ENCODE measurements at regions not wholly inside any gene's neighbourhood (a gene's known extent, or its start where the extent isn't known, plus 50 kb on each side); places are given as distances from the start of the nearest gene placed in this dataset.

DNA sequence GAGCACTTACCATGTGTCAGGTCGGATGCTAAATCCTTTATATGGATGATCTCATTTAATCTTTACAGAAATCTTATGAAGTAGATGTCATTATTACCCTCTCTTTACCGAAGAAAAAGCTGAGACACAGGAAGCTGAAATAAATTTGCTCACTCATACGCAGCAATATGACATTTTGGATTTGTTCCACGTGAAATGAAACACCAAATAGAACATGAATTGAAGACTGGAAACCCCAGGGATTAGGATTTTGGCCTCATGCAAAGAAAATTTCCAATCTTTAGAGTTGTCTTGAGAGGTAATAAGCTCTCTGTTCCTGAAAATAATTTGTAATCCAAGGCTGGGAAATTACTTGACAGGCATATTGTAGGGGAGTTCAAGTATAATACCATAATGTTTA is 354.4 kb upstream of the CLNK start:
- Mint-ChIP-seq H3K27me3 (no peaks in the 10 kb centered on the region), H3K36me3 (ENCODE audit: low read depth) (no peaks in the 10 kb centered on the region), H3K4me1 (no peaks in the 10 kb centered on the region), H3K9me3 (no peaks in the 10 kb centered on the region), H3K27ac (no peak overlapping the region), H3K4me3 (no peak overlapping the region)
- ChIA-PET CTCF (no interaction called here), POLR2A (no interaction called here)
- no peak for DNase-seq

DNA sequence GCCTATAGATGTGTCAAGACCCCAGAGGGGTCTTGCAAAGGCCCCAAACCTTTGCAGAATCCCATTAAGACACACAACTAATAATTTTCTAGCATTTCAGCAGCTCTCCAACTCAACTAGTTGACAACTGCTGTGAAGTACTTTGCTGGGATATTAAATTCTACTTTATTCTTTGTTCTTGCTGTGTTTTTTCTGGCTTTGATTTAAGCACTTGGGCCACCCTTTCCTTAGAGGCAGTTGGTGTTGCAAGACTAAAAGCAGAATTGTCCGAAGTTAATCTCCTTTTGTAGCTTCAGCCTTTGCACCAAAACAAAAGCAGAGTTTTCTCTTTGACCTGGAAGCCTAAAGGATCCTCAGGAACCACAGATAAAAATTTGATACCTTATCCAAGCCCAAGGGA is 353.1 kb upstream of the CLNK start:
- no peaks in the 10 kb centered on the region for H3K9me3 Mint-ChIP-seq
- CTCF ChIA-PET: no interaction called here
- no peaks in the 10 kb centered on the region for H3K4me1 Mint-ChIP-seq
- POLR2A ChIA-PET: no interaction called here
- H3K36me3 Mint-ChIP-seq (ENCODE audit: low read depth): no peaks in the 10 kb centered on the region
- no peak overlapping the region for H3K4me3 Mint-ChIP-seq
- no peak overlapping the region for H3K27ac Mint-ChIP-seq
- no peak for DNase-seq
- H3K27me3 Mint-ChIP-seq: no peaks in the 10 kb centered on the region

DNA sequence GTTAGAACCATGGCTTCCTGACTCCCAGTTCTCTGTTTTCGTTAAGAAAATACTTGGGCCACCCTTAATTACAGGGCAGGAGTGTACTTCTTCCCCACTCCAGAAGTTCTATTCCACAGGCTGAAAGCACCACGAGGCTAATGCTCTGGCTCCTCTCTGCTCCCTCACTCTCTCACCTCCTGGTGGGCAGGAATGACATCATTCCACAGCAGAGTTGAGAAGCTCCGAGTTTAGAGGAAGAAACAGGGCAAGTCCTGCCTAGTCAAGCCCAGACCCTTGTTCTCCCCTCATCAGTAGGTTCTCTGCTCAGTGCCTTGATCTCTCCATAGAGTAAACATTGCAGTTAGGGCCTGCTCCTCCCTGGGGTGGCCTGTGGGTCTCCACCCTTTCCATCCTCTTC is 343.8 kb upstream of the CLNK start:
- POLR2A ChIA-PET: no interaction called here
- no peaks in the 10 kb centered on the region for H3K4me1 Mint-ChIP-seq
- no peaks in the 10 kb centered on the region for H3K36me3 Mint-ChIP-seq (ENCODE audit: low read depth)
- H3K4me3 Mint-ChIP-seq: no peak overlapping the region
- peaks cover 7% of the 10 kb centered on the region for H3K9me3 Mint-ChIP-seq
- H3K27ac Mint-ChIP-seq: no peak overlapping the region
- CTCF ChIA-PET: no interaction called here
- no peaks in the 10 kb centered on the region for H3K27me3 Mint-ChIP-seq
- no peak for DNase-seq

DNA sequence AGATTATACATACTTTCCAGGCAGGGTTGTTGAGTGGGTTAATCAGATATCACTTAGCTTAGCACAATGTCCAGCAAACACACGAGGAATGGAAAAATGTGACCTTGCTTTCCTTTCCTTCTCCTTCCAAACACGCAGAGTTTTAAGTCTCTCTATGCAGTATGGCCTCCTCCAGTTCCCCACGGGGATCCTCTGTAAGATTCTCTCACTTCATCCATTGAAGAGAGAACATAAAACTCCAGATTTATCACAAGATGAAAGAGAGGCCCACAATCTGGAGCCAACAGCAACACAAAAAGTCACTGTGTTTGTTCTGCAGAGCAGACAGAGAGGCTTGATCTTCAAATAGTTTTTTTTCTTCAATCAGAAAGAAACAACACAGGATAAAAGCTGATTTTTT is 336.8 kb upstream of the CLNK start:
- no peaks in the 10 kb centered on the region for H3K9me3 Mint-ChIP-seq

DNA sequence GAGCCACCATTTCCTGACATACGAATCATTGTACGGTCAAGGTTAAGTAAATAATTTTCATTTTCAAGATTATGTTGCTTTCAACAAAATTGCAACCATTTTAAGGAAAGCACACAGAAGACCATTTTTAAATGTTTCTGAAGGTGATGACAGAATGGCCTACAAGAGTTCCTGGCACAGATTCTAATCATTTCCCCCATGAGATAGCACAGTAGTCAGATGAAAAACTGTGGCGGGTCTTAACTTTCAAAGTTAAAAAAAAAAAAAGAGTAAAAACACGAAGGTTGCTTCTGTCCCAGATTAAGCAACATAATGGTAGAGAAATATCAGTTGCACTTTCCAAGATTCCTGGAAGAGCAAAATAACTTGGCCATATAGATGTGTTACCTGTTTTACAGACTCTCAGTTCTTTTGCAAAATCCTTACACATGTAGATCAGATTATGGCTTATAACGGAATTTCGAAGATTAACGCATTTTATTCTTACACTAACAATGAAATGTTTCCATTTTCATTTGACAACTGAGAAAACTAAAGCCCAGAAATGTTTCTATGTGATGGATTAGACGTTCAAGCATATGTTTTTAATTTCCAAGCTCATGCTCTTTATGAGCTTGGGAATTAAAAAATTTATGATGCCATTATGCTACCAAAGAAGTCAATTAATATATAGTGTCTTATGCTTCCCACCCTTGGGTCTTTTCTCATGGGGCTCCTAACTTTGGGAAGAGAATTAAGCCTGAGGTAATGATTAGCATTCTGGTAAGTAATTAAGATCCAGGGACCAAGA is 335.1 kb upstream of the CLNK start:
- DNase-seq: no peak
- Mint-ChIP-seq H3K27ac (no peak overlapping the region), H3K9me3 (no peaks in the 10 kb centered on the region), H3K4me1 (no peaks in the 10 kb centered on the region), H3K36me3 (ENCODE audit: low read depth) (no peaks in the 10 kb centered on the region), H3K4me3 (no peak overlapping the region), H3K27me3 (no peaks in the 10 kb centered on the region)
- CTCF ChIA-PET: no interaction called here
- POLR2A ChIA-PET: no interaction called here

More for the DNA sequence above, 336.8 kb upstream of the CLNK start:
- CTCF ChIA-PET: no interaction called here
- Mint-ChIP-seq H3K4me3 (no peak overlapping the region), H3K27me3 (no peaks in the 10 kb centered on the region), H3K36me3 (ENCODE audit: low read depth) (no peaks in the 10 kb centered on the region), H3K27ac (no peak overlapping the region), H3K4me1 (no peaks in the 10 kb centered on the region)
- no peak for DNase-seq
- POLR2A ChIA-PET: no interaction called here

DNA sequence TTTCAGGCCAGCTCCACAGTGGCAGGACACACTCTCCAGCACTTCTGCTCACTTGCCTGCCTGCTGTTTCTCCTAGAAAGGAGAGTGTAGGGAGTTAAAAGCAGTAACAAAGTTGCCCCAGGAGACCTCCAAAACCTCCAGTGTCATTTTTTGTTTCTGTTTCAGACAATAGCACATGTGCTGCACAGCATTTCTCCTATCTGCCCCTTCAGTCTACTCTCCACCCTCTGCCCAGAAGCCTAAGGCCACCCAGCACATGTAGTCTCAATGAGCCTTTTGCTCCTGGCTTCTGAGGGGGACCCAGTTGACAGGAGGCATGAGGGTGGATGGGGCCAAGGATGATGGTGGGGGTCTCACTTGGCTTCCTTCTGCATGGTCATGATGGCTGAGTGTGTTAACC is 329.6 kb upstream of the CLNK start:
- ChIA-PET CTCF (no interaction called here), POLR2A (no interaction called here)
- H3K36me3 Mint-ChIP-seq (ENCODE audit: low read depth): no peaks in the 10 kb centered on the region
- H3K27me3 Mint-ChIP-seq: no peaks in the 10 kb centered on the region
- no peak overlapping the region for H3K4me3 Mint-ChIP-seq
- no peaks in the 10 kb centered on the region for H3K4me1 Mint-ChIP-seq
- DNase-seq: no peak
- no peak overlapping the region for H3K27ac Mint-ChIP-seq
- no peaks in the 10 kb centered on the region for H3K9me3 Mint-ChIP-seq

DNA sequence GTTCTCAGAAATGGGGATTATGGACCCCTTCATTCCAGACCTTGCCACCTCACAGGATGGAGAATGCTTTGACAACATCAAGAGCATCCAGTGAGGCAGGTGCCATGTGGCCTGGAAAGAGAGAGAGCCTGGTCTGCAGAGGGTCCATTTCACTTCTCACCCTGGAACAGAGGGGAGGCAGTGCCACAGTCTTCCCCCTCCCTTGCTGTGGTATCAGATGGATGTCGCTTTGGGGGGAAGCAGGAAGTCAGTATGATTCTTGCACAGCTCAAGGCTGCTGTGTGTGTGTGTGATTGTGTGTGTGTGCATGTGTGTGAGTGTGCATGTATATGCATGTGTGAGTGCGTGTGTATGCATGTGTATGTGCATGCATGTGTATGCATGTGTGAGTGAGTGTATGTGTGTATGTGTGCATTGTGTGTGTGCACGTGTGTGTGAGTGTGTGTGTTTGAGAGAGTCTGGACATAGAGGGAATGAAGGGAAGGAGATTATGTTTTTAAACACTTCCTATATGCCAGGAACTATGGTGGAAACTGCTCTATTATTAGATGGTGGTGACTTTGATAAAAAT is 328.6 kb upstream of the CLNK start:
- H3K9me3 Mint-ChIP-seq: no peaks in the 10 kb centered on the region
- DNase-seq: no peak
- POLR2A ChIA-PET: no interaction called here
- no peak overlapping the region for H3K27ac Mint-ChIP-seq
- H3K4me3 Mint-ChIP-seq: no peak overlapping the region
- CTCF ChIA-PET: no interaction called here
- no peaks in the 10 kb centered on the region for H3K36me3 Mint-ChIP-seq (ENCODE audit: low read depth)
- H3K27me3 Mint-ChIP-seq: no peaks in the 10 kb centered on the region
- H3K4me1 Mint-ChIP-seq: no peaks in the 10 kb centered on the region

DNA sequence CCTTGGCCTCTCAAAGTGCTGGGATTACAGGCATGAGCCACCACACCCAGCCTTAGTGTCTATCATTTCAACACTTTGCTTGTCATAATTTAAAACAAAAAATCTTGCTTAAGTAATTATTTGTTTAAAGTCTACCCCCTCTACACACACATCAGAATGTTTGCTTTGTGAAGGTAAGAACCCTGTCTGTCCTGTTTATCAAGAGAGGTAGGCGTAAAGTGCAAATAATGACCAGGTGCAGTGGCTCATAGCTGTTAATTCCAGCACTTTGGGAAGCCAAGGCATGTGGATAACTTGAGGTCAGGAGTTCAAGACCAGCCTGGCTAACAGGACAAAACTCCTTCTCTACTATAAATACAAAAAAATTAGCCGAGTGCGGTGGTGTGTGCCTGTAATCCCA is 326.7 kb upstream of the CLNK start:
- no peak overlapping the region for H3K4me3 Mint-ChIP-seq
- no peaks in the 10 kb centered on the region for H3K9me3 Mint-ChIP-seq
- no peak overlapping the region for H3K27ac Mint-ChIP-seq
- POLR2A ChIA-PET: no interaction called here
- CTCF ChIA-PET: no interaction called here
- H3K27me3 Mint-ChIP-seq: no peaks in the 10 kb centered on the region
- H3K36me3 Mint-ChIP-seq (ENCODE audit: low read depth): no peaks in the 10 kb centered on the region
- no peaks in the 10 kb centered on the region for H3K4me1 Mint-ChIP-seq
- no peak for DNase-seq

DNA sequence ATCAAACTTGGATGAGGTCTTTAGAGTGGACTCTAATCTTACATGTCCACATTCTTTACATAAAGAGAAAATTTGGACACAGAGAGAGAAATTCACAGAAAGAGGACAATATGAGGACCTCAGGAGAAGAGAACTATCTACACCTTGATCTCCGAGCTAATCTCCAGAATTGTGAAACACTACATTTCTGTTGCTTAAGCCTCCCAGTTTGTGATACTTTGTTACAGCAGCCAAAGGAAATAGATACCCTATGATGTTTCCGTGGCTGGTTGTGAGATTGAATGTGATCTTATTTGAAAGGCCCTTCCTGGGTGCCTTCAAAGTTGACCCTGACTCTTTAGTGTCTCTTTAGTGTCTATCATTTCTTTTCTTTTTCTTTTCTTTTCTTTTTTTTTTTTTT is 326.1 kb upstream of the CLNK start:
- ChIA-PET POLR2A (no interaction called here), CTCF (no interaction called here)
- no peak overlapping the region for H3K4me3 Mint-ChIP-seq
- DNase-seq: no peak
- H3K27me3 Mint-ChIP-seq: no peaks in the 10 kb centered on the region
- H3K4me1 Mint-ChIP-seq: no peaks in the 10 kb centered on the region
- no peaks in the 10 kb centered on the region for H3K36me3 Mint-ChIP-seq (ENCODE audit: low read depth)
- H3K9me3 Mint-ChIP-seq: no peaks in the 10 kb centered on the region
- H3K27ac Mint-ChIP-seq: no peak overlapping the region

DNA sequence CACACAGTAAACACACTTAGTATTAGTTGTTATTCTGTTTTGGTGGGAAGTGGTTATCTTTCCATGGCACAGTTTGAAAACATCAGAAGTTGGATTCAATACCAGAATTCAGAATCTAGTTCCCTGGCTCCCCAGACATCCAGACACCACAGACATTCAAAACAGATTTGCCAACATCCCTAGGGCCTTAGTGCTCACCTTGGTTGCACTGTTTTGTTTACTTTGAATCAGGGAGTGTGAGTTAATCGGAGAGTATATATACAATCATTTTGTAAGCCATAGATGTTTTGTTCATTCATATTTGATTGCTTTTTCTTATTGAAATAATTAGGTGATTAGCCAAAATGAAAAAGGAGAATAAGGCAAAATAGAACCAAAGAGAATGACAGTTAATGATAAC is 324.7 kb upstream of the CLNK start:
- ChIA-PET POLR2A (no interaction called here), CTCF (no interaction called here)
- H3K4me1 Mint-ChIP-seq: peaks cover 2% of the 10 kb centered on the region
- H3K9me3 Mint-ChIP-seq: no peaks in the 10 kb centered on the region
- no peak overlapping the region for H3K4me3 Mint-ChIP-seq
- H3K27me3 Mint-ChIP-seq: no peaks in the 10 kb centered on the region
- no peak overlapping the region for H3K27ac Mint-ChIP-seq
- DNase-seq: no peak
- H3K36me3 Mint-ChIP-seq (ENCODE audit: low read depth): no peaks in the 10 kb centered on the region

DNA sequence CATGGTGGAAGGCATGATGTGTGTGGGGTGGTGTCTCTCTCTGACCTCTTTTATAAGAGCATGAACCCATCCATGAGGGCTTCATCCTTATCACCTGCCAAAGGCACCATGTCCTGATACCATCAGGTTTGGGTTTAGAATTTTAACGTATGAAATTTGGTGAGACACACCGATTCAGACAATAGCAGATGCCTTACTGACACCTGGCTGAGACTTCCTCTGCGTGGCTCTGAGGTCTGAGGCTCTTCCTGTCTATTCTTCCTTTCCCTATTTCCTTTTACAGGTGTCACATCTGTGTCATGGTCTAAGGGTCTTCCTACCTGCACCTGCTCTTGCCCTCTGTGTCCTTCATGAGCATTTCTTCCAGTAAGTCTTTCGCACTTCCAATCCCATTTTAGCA is 320.7 kb upstream of the CLNK start:
- ChIA-PET CTCF (no interaction called here), POLR2A (no interaction called here)
- Mint-ChIP-seq H3K4me1 (peaks cover 2% of the 10 kb centered on the region), H3K27ac (no peak overlapping the region), H3K4me3 (no peak overlapping the region), H3K9me3 (no peaks in the 10 kb centered on the region), H3K36me3 (ENCODE audit: low read depth) (no peaks in the 10 kb centered on the region), H3K27me3 (no peaks in the 10 kb centered on the region)
- no peak for DNase-seq

DNA sequence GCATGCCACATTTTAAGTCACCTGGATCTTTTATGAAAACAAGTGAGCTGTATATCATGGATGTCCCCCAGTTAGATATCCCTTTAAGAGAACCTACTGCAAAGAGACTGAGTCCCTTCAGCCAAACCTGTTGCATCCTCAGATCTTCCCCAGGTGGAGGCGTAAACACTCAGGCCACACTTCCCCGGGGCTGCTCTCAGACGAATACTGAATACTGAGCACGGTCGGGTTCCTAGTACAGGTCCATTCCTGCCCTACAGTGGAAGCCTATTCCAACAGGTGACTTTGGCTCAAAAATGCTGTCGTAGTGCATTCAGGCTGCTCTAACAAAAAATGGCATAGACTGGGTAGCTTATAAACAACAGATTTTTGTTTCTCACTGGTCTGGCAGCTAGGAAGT is 320.2 kb upstream of the CLNK start:
- POLR2A ChIA-PET: no interaction called here
- H3K9me3 Mint-ChIP-seq: no peaks in the 10 kb centered on the region
- H3K36me3 Mint-ChIP-seq (ENCODE audit: low read depth): no peaks in the 10 kb centered on the region
- H3K27ac Mint-ChIP-seq: no peak overlapping the region
- no peak overlapping the region for H3K4me3 Mint-ChIP-seq
- no peak for DNase-seq
- CTCF ChIA-PET: no interaction called here
- H3K4me1 Mint-ChIP-seq: peaks cover 2% of the 10 kb centered on the region
- no peaks in the 10 kb centered on the region for H3K27me3 Mint-ChIP-seq

DNA sequence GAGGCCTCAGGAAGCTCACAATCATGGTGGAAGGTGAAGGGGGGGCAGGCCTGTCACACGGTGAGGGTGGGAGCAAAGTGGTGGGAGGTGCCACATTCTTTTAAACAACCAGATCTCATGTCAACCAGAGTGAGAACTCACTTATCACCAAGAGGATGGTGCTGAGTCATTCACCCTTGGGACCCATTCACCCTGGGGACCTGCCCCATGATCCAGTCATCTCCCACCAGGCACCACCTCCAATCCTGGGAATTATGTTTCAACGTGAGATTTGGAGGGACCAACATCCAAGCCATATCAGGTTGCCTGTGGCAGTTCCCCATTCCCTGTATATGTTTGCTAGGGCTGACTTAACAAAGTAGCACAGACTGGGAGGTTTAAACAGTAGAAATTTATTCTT is 318.4 kb upstream of the CLNK start:
- CTCF ChIA-PET: no interaction called here
- DNase-seq: no peak
- POLR2A ChIA-PET: no interaction called here
- H3K9me3 Mint-ChIP-seq: no peaks in the 10 kb centered on the region
- H3K27ac Mint-ChIP-seq: no peak overlapping the region
- no peaks in the 10 kb centered on the region for H3K36me3 Mint-ChIP-seq (ENCODE audit: low read depth)
- H3K4me3 Mint-ChIP-seq: no peak overlapping the region
- no peaks in the 10 kb centered on the region for H3K27me3 Mint-ChIP-seq
- peaks cover 2% of the 10 kb centered on the region for H3K4me1 Mint-ChIP-seq

DNA sequence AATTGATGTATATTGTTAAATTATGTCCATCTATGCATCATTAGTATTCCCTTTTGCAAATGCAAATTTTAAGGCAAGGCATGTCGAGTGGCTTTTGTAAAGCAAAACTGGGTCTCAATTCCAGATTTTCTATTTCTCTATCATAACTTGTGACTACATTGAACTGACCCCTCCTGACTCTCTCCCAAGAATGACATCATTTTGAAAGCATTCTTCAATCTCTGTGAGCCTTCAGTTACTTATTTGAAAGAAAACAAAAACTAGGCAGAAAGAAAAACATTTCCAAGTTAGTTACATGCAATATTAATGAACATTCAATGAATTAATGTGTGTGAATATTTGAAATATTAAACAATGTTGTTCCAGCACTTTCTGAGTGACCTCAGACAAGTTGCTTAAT is 314.3 kb upstream of the CLNK start:
- ChIA-PET POLR2A (no interaction called here), CTCF (no interaction called here)
- H3K27ac Mint-ChIP-seq: no peak overlapping the region
- no peaks in the 10 kb centered on the region for H3K9me3 Mint-ChIP-seq
- H3K4me3 Mint-ChIP-seq: no peak overlapping the region
- no peaks in the 10 kb centered on the region for H3K4me1 Mint-ChIP-seq
- no peaks in the 10 kb centered on the region for H3K36me3 Mint-ChIP-seq (ENCODE audit: low read depth)
- DNase-seq: no peak
- no peaks in the 10 kb centered on the region for H3K27me3 Mint-ChIP-seq

All from activated CD4-positive, alpha-beta T cell treated with anti-CD3 and anti-CD28 coated beads, Interleukin-2, amount 10 ng/mL, durations not matched to agents 7 days and 5 days (primary cell).